GM19328 (cell line): ENCODE measurements at regions not wholly inside any gene's neighbourhood (a gene's known extent, or its start where the extent isn't known, plus 50 kb on each side); places are given as distances from the start of the nearest gene placed in this dataset.
"Not testable (repeated sequence)": the region's sequence is repeated elsewhere in the genome, so short reads cannot be mapped to it uniquely, and the experiment has no call there.

Experiments used
- ATAC-seq: cut with Tn5 transposase; IDR thresholded peaks from one replicate; pipeline ENCODE4 v1.9.1; 2021; ENCODE audit warnings: mild to moderate bottlenecking, moderate library complexity; ENCODE audit not compliant: unreplicated experiment

- no peak for ATAC-seq
These were observed 127.3 kb upstream of the PCBD1 start for GRCh38 chr10:71015674-71016073.

DNA sequence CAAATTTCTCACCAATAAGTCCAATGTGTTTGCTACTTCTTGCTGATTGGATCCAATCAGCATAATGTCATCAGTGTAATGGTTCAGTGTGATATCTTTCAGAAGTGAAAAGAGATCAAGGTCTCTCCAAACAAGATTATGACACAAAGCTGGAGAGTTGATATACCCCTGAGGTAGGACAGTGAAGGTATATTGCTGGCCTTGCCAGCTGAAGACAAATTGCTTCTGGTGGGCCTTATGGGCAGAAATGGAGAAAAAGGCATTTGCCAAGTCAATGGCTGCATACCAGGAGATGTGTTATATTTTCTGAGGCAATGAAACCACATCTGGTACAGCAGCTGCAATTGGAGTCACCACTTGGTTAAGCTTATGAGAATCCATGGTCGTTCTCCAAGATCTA is 131.7 kb upstream of the PCBD1 start:
- ATAC-seq, result not testable (repeated sequence)

GRCh38 chr10:71021402-71021801 is 133.0 kb upstream of the PCBD1 start:
- no peak for ATAC-seq

DNA sequence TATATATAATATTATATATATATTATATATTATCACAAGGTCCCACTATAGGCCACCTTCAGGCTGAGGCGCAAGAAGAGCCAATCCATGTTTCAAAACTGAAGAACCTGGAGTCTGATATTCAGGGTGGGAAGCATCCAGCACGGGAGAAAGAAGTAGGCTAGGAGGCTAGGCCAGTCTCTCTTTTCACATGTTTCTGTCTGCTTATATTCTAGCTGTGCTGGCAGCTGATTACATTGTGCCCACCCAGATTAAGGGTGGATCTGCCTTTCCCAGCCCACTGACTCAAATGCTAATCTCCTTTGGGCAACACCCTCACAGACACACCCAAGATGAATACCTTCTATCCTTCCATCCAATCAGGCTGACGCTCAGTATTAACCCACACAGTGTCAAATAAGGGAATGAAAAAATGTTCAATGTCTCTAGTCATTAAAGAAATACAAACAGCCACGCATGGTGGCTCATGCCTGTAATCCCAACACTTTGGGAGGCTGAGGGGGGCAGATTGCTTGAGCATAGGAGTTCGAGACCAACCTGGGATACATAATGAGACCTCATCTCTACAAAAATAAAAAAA is 135.4 kb upstream of the PCBD1 start:
- no peak for ATAC-seq

DNA sequence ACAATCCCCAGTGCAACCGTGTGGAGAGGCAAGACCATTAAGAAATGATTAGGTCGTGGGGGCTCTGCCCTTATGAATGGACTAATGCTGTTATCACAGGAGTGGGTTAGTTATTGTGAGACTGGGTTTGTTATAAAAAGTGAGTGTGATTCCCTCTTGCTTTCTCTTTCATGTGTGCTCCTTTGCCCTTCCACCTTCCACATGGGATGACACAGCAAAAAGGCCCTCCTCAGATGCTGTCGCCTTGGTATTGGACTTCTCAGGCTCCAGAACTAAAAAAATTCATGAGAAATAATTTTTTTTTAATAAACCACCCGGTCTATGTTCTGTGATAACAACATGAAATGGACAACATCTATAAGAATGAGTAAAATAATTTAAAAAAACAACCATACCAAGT is 136.1 kb upstream of the PCBD1 start:
- no peak for ATAC-seq

DNA sequence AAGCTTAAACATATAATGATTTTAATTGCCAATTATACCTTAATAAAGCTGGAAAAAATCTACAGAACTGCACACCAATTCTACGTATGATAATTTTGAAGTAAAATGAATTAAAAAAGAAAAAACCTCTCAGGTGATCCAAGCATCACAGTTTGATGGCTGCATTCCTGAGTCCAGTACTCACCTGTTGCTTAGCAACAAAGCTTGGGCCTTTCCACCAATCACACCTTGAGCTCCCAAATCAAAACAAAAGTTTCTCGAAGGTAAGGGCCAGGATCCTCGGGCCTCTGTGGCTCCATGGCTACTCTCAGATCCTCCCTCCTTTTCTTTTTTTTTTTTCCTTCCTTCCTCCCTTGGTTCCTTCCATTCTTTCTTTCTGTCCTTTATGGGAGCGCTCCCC is 137.2 kb upstream of the PCBD1 start:
- no peak for ATAC-seq

- no peak for ATAC-seq
These were observed 139.7 kb upstream of the PCBD1 start for GRCh38 chr10:71028066-71028465.

GRCh38 chr10:71029411-71029892 is 141.1 kb upstream of the PCBD1 start:
- no peak for ATAC-seq

DNA sequence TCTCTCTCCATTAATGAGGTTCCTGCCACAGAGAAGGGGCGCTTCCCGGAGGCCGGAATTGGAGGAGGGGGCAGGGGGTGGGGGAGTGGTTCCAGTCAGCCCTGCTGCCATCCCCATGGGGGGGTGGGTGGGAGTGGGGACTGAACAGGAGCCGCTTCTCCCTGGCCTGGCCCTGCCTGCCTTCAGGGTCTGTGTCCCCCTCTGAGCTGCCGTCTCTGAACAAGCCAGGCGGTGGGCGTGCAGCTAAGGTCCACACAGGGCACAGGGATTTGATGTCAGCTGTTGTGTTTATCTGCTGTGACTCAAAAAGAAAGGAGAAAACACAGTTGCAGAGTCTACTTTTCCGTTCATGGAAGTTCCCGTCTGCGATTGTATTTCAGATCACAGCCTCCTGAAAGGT is 141.5 kb upstream of the PCBD1 start:
- no peak for ATAC-seq

DNA sequence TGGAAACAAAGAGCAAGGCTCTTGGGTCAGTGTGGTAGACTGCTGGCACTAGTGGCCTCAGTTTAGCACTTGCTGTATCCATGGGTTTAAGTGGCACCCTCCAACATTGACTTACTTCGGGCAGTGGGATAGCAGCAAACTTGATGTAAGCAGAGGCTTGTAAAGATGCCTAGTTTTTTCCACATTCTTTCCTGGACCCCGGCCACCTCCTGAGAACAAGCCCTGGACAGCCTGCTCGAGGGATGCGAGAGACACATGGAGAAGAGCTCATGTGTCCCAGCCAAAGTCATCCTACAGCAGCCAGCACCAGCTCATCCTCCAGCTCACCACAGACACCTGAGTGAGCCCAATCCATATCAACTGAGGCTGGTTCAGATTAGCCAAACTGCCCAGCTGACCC is 142.7 kb upstream of the PCBD1 start:
- no peak for ATAC-seq

DNA sequence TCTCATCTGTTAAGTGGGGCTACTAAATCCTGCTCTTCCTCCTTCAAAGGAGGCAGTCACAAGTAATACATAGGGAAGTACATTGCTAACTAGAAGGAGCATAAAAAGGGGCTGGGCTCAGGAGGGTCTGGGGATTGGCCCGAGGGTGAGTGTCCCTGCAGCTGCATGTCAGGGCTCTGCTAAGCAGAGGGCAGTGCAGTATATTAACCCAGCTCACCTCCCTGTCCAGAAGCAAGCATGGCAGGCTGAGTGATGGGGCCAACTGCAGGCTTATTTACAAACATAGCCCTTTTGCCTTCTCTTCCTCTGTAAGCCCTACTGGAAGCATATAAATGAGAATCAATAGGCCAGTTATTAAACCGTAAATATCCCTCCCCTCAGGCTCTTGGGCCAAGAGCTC is 143.2 kb upstream of the PCBD1 start:
- ATAC-seq, result no peak

DNA sequence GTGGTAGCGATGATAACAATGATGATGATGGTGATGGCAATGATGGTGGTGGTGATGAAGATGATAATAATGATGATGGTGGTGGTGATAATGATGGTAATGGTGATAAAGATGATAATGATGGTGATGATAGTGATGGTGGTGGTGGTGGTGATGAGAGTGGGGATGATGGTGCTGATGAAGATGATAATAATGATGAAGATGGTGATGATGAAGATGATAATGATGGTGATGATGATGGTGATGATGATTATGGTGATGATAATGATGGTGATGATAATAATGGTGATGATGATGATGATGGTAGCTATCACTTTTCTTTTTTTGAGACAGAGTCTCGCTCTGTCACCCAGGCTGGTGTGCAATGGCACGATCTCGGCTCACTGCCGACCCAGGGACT is 144.5 kb upstream of the PCBD1 start:
- no peak for ATAC-seq

DNA sequence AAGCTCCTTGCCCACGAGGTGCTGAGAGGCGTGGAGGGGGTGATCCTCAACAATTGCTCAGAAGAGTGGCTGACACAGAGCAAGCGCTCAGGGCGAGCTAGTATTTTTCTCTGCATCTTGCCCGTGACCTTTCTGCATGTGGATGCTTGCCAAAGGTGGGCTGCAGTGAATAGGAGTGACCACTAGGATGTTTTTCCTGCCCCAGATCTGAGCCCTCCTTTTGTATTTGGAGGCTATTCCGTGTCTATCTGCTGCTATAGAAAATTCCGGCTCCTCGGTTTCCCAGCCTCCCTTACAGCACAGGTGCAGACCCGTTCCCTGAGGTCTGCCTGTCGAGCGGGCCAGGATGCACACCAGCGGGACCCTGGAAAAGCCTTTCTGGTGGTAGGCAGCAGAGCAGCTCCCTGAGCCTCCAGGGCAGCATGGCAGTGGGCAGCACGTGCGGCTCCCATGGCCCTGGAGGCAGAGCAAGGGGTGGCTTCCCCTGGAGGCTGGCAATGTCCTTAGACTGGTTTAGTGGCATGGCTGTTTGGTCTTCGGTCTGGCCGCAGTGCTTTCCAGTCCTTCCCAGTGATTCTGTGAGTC is 145.1 kb upstream of the PCBD1 start:
- ATAC-seq, result no peak

GRCh38 chr10:71035511-71036296 is 147.3 kb upstream of the PCBD1 start:
- no peak for ATAC-seq

DNA sequence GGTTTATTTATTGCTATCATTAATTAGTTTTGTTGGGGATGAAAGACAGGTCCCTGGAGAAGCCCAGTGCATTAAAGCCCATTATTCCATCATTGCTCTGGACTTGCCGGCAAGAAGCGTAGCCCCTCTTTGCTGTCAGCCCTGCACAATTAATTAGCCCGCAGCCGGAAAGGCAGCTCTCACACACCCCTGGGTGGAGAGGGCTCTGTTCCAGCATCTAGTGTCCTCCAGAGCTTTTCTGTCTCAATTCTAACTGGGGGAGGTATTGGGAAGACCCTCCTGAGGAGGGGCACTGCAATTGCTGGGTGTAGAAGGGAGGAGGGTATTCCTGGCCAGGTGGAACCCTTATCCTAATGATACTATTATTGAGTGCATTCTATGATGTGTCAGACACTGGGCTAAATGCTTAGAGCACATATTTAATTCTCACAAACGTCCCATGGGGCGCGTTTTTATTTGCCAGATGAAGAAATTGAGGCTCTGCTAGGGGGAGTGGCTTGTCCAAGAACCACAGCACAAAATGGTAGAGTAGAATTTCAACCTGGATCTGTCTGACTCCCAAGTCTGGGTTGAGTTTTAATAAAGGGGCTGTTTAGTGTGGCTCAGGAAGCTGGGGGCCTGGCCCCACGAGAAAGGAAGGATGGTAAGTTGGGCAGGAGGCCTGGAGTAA is 148.1 kb upstream of the PCBD1 start:
- no peak for ATAC-seq

DNA sequence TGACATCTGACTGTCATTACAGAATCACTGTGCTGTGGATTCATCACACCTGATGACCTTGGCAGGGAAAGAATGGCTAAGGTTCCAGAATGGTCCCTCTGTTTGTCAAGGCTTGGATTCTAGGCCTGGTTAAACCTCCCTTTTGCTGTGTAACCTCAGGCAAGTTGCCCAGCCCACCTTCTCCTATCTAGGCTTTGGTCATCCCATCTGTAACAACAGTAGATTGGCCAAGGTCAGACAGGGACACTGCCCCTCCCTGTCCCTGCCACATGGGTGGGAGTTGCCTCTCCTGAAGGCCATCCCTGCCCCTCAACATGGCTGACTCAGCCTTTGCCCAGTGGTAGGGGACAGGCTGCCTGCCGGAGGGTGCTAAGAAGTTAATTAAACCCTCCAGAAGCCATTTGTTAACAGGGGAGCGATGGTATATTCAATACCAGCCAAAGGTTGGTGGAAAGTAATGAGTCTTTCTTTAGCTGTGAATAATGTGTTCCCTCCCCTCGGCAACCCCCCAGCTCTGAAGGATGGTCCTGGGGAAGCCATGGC is 149.8 kb upstream of the PCBD1 start:
- no peak for ATAC-seq

DNA sequence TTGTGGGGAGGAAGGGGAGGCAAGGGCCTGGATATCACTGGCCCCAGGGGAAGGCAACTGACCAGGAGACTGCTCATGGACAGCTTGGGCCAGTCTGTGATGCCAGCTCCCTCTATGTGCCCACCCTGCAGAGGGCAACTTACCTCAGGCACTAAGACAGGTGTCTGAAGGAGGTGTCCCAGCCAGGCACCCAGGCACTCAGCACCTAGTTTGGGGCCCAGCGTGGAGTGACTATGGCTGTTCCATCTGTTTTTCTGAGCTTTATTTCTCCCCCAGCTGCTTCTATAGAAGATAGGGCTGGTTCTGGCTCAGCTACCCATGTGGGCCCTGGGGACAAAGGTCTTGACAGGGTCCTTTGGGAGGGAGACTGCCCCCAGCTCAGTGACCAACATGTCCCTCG is 150.6 kb upstream of the PCBD1 start:
- ATAC-seq, result no peak

GRCh38 chr10:71039551-71039950 is 151.2 kb upstream of the PCBD1 start:
- no peak for ATAC-seq

GRCh38 chr10:71040343-71040742 is 152.0 kb upstream of the PCBD1 start:
- ATAC-seq, result no peak

- ATAC-seq, result no peak
These were observed 152.7 kb upstream of the PCBD1 start for GRCh38 chr10:71040846-71041605.

- no peak for ATAC-seq
These were observed 153.9 kb upstream of the PCBD1 start for GRCh38 chr10:71042216-71042615.
